ENCODE measurements at regions not wholly inside any gene's neighbourhood (a gene's known extent, or its start where the extent isn't known, plus 50 kb on each side); places are given as distances from the start of the nearest gene placed in this dataset.

DNA sequence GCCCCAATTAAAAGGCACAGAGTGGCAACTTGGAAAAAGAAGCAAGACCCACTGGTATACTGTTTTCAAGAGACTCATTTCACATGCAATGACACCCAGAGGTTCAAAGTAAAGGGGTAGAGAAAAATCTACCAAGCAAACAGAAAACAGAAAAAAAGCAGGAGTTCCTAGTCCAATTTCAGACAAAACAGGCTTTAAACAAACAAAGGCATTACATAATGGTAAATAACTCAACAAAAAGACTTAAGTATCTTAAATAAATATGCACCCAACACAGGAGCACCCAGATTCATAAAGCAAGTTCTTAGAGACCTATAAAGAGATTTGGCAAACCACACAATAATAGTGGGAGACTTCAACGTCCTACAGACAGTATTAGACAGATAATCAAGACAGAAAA is 215.8 kb downstream of the SLCO4C1 start:
- no peak overlapping the region for H2AFZ ChIP-seq (ENCODE audit: low read depth, low read length)
- no peaks in the 10 kb centered on the region for H3K27me3 ChIP-seq (ENCODE audit: insufficient read depth, low read depth, low read length)
- TF ChIP-seq, protein P1, sequence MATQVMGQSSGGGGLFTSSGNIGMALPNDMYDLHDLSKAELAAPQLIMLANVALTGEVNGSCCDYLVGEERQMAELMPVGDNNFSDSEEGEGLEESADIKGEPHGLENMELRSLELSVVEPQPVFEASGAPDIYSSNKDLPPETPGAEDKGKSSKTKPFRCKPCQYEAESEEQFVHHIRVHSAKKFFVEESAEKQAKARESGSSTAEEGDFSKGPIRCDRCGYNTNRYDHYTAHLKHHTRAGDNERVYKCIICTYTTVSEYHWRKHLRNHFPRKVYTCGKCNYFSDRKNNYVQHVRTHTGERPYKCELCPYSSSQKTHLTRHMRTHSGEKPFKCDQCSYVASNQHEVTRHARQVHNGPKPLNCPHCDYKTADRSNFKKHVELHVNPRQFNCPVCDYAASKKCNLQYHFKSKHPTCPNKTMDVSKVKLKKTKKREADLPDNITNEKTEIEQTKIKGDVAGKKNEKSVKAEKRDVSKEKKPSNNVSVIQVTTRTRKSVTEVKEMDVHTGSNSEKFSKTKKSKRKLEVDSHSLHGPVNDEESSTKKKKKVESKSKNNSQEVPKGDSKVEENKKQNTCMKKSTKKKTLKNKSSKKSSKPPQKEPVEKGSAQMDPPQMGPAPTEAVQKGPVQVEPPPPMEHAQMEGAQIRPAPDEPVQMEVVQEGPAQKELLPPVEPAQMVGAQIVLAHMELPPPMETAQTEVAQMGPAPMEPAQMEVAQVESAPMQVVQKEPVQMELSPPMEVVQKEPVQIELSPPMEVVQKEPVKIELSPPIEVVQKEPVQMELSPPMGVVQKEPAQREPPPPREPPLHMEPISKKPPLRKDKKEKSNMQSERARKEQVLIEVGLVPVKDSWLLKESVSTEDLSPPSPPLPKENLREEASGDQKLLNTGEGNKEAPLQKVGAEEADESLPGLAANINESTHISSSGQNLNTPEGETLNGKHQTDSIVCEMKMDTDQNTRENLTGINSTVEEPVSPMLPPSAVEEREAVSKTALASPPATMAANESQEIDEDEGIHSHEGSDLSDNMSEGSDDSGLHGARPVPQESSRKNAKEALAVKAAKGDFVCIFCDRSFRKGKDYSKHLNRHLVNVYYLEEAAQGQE (IDR thresholded peaks at IDR 0.05; ENCODE audit: borderline replicate concordance) = no peak
- TF ChIP-seq EP300 (conservative IDR thresholded peaks at IDR 0.05; ENCODE audit: poor library complexity, severe bottlenecking) (no peak), TAF1 (IDR thresholded peaks at IDR 0.05; ENCODE audit: low read depth) (no peak), MXI1 (conservative IDR thresholded peaks at IDR 0.05; ENCODE audit: poor library complexity, severe bottlenecking) (no peak), EZH2 (IDR thresholded peaks at IDR 0.05; ENCODE audit: borderline replicate concordance, insufficient read depth, low read length, poor library complexity, severe bottlenecking) (no peak), POLR2AphosphoS5 (IDR thresholded peaks at IDR 0.05) (no peak), RAD21 (conservative IDR thresholded peaks at IDR 0.05) (no peak), SMC3 (conservative IDR thresholded peaks at IDR 0.05; ENCODE audit: poor library complexity) (no peak)
- H3K9ac ChIP-seq (ENCODE audit: low read length) = no peak overlapping the region
- no peak overlapping the region for H3K27ac ChIP-seq (ENCODE audit: low read length)
- no peaks in the 10 kb centered on the region for H3K79me2 ChIP-seq (replicated peaks; ENCODE audit: insufficient read depth, low read length)
- no peaks in the 10 kb centered on the region for H3K9me2 ChIP-seq (ENCODE audit: insufficient read depth, low read length)
- no peak overlapping the region for H3K4me2 ChIP-seq (ENCODE audit: low read length)
- H3K4me3 ChIP-seq (ENCODE audit: low read length) = no peak overlapping the region
- no peaks in the 10 kb centered on the region for H3K36me3 ChIP-seq (ENCODE audit: insufficient read depth, low read length)
- H4K20me1 ChIP-seq (ENCODE audit: insufficient read depth) = no peaks in the 10 kb centered on the region
- no peaks in the 10 kb centered on the region for H3K9me3 ChIP-seq (ENCODE audit: low read length)
- H3F3A ChIP-seq (ENCODE audit: insufficient read depth, low read length, poor library complexity, severe bottlenecking) = no peaks in the 10 kb centered on the region

DNA sequence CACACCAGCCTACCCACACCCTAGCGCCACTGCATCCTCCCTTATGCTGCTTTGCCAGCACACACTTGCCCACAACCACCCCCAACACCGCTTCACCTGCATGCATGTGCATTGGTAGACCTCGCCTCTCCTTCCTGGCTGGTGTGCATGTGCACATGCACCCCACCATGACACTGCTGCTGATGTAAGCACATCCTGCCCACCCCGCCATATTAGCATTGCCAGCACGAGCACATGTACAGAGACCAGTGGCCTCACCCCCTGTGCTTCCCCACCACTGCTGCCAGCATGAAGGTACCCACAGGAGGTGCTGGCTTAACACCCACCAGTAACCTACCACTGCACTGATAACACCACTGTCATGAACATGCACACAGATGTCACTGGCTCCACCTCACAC is 218.2 kb downstream of the SLCO4C1 start:
- H2AFZ ChIP-seq (ENCODE audit: low read depth, low read length) = no peak overlapping the region
- no peaks in the 10 kb centered on the region for H4K20me1 ChIP-seq (ENCODE audit: insufficient read depth)
- H3K4me3 ChIP-seq (ENCODE audit: low read length) = no peak overlapping the region
- H3K36me3 ChIP-seq (ENCODE audit: insufficient read depth, low read length) = no peaks in the 10 kb centered on the region
- no peaks in the 10 kb centered on the region for H3F3A ChIP-seq (ENCODE audit: insufficient read depth, low read length, poor library complexity, severe bottlenecking)
- H3K9ac ChIP-seq (ENCODE audit: low read length) = no peak overlapping the region
- no peaks in the 10 kb centered on the region for H3K9me3 ChIP-seq (ENCODE audit: low read length)
- H3K9me2 ChIP-seq (ENCODE audit: insufficient read depth, low read length) = no peaks in the 10 kb centered on the region
- TF ChIP-seq SMC3 (conservative IDR thresholded peaks at IDR 0.05; ENCODE audit: poor library complexity) = no peak
- H3K4me2 ChIP-seq (ENCODE audit: low read length) = no peak overlapping the region
- no peaks in the 10 kb centered on the region for H3K27me3 ChIP-seq (ENCODE audit: insufficient read depth, low read depth, low read length)
- no peaks in the 10 kb centered on the region for H3K79me2 ChIP-seq (replicated peaks; ENCODE audit: insufficient read depth, low read length)
- no peak overlapping the region for H3K27ac ChIP-seq (ENCODE audit: low read length)

DNA sequence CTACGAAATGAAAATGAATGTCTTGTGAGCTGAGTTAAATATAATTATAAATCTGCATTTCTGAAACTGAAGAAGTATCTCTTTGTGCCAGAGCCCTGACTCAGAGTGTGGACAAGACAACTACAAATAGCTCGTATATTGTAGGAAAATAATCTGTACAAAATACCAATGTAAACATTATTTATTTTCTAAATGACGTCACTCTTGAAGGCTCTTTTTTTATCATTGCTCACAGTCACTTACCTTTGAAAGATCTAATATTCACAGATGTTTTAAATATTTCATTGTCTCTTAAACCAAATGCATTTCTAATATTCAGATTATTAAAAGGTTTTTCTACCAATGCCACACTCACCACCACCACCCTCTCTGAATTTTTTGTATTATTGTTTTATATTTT is 226.1 kb downstream of the SLCO4C1 start:
- H3K9me2 ChIP-seq (ENCODE audit: insufficient read depth, low read length) = no peaks in the 10 kb centered on the region
- H3K9me3 ChIP-seq (ENCODE audit: low read length) = no peaks in the 10 kb centered on the region
- H3K27me3 ChIP-seq (ENCODE audit: insufficient read depth, low read depth, low read length) = no peaks in the 10 kb centered on the region
- H3K4me2 ChIP-seq (ENCODE audit: low read length) = no peak overlapping the region
- H3K4me3 ChIP-seq (ENCODE audit: low read length) = no peak overlapping the region
- no peaks in the 10 kb centered on the region for H4K20me1 ChIP-seq (ENCODE audit: insufficient read depth)
- H3F3A ChIP-seq (ENCODE audit: insufficient read depth, low read length, poor library complexity, severe bottlenecking) = no peaks in the 10 kb centered on the region
- H3K9ac ChIP-seq (ENCODE audit: low read length) = no peak overlapping the region
- H2AFZ ChIP-seq (ENCODE audit: low read depth, low read length) = no peak overlapping the region
- TF ChIP-seq, protein P1 (IDR thresholded peaks at IDR 0.05; ENCODE audit: borderline replicate concordance) = no peak
- TF ChIP-seq TAF1 (IDR thresholded peaks at IDR 0.05; ENCODE audit: low read depth) (no peak), RAD21 (conservative IDR thresholded peaks at IDR 0.05) (no peak), EP300 (conservative IDR thresholded peaks at IDR 0.05; ENCODE audit: poor library complexity, severe bottlenecking) (no peak), POLR2AphosphoS5 (IDR thresholded peaks at IDR 0.05) (no peak), SMC3 (conservative IDR thresholded peaks at IDR 0.05; ENCODE audit: poor library complexity) (no peak), MXI1 (conservative IDR thresholded peaks at IDR 0.05; ENCODE audit: poor library complexity, severe bottlenecking) (no peak), EZH2 (IDR thresholded peaks at IDR 0.05; ENCODE audit: borderline replicate concordance, insufficient read depth, low read length, poor library complexity, severe bottlenecking) (no peak)
- TF ChIP-seq, protein P2, sequence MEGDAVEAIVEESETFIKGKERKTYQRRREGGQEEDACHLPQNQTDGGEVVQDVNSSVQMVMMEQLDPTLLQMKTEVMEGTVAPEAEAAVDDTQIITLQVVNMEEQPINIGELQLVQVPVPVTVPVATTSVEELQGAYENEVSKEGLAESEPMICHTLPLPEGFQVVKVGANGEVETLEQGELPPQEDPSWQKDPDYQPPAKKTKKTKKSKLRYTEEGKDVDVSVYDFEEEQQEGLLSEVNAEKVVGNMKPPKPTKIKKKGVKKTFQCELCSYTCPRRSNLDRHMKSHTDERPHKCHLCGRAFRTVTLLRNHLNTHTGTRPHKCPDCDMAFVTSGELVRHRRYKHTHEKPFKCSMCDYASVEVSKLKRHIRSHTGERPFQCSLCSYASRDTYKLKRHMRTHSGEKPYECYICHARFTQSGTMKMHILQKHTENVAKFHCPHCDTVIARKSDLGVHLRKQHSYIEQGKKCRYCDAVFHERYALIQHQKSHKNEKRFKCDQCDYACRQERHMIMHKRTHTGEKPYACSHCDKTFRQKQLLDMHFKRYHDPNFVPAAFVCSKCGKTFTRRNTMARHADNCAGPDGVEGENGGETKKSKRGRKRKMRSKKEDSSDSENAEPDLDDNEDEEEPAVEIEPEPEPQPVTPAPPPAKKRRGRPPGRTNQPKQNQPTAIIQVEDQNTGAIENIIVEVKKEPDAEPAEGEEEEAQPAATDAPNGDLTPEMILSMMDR (IDR thresholded peaks at IDR 0.05; ENCODE audit: poor library complexity, severe bottlenecking) = no peak
- H3K36me3 ChIP-seq (ENCODE audit: insufficient read depth, low read length) = no peaks in the 10 kb centered on the region
- H3K79me2 ChIP-seq (replicated peaks; ENCODE audit: insufficient read depth, low read length) = no peaks in the 10 kb centered on the region
- H3K27ac ChIP-seq (ENCODE audit: low read length) = no peak overlapping the region
